K562 (cell line): ENCODE measurements at regions not wholly inside any gene's neighbourhood (a gene's known extent, or its start where the extent isn't known, plus 50 kb on each side); places are given as distances from the start of the nearest gene placed in this dataset.

Experiments
- ATAC-seq: fragments of 200-7000 bp; cut with Tn5 transposase; 3 replicates; pipeline ENCODE4 v1.9.1; 2020; ENCODE audit warnings: moderate library complexity
- BruUV-seq: library from RNA; stranded (reverse); fragments of 400-500 nt; replicated peaks from 2 replicates; lab custom pipeline; 2021; lab: Mats Ljungman, UMichigan
- CTCF ChIA-PET: fragments of 300-600 bp; formaldehyde crosslinking; extraction: SDS; loops from one replicate; lab custom pipeline; 2021; ENCODE audit warnings: low intra/inter-chr PET ratio; lab: Yijun Ruan, JAX
- POLR2A ChIA-PET: fragments of 300-600, 350-650 bp; sonication (Branson Sonifier 250); formaldehyde crosslinking; extraction: SDS; loops from one replicate; lab custom pipeline; 2021; ENCODE audit warnings: antibody characterized with exemption, inconsistent platforms; lab: Yijun Ruan, JAX
- DNase-seq, 4 experiments: peaks; one replicate each; pipeline versions ENCODE4 v3.0.0 to v3.0.0-alpha.2; 2011 to 2018; ENCODE audit warnings: low spot score in 3 of 4, mixed read lengths in 3 of 4; ENCODE audit errors: extremely low read depth in 1 of 4
- FAIRE-seq: peaks from 2 replicates; lab custom pipeline; 2011; peaks lifted over from hg19 to GRCh38; lab: Jason Lieb, UNC
- H2AFZ ChIP-seq: 2 replicates; pipeline ENCODE4 v1.6.0; 2011; ENCODE audit warnings: low read depth, low read length, control low read depth, inconsistent platforms
- H3K27ac ChIP-seq: fragments of 200-600 bp; 3 replicates; pipeline ENCODE4 v1.8.0; 2011; ENCODE audit warnings: low read depth, mild to moderate bottlenecking, control low read depth, inconsistent platforms, low read length, moderate library complexity, mixed read lengths; ENCODE audit errors: extremely low read depth
- H3K27me3 ChIP-seq, 2 experiments: fragments of 300-600 bp in 1 of 2; 2 replicates in 1 of 2; 3 replicates in 1 of 2; pipeline versions ENCODE4 v1.6.0 to v1.8.0; 2011; ENCODE audit warnings: inconsistent platforms in 2 of 2, low read length in 2 of 2, mild to moderate bottlenecking in 1 of 2, mixed read lengths in 1 of 2, moderate library complexity in 1 of 2; ENCODE audit not compliant: control insufficient read depth in 2 of 2, insufficient read depth in 2 of 2
- H3K36me3 ChIP-seq: fragments of 300-600 bp; 3 replicates; pipeline ENCODE4 v1.8.0; 2011; ENCODE audit warnings: mild to moderate bottlenecking, low read length, inconsistent platforms; ENCODE audit not compliant: control insufficient read depth, insufficient read depth
- H3K4me1 ChIP-seq, 2 experiments: fragments of 200-600 bp in 1 of 2; replicated peaks in 1 of 2; 2 replicates in 1 of 2; 3 replicates in 1 of 2; pipeline versions ENCODE4 v1.5.1 to v1.8.0; 2011; ENCODE audit warnings: inconsistent platforms in 2 of 2, low read length in 2 of 2, mild to moderate bottlenecking in 1 of 2, mixed read lengths in 1 of 2, moderate library complexity in 1 of 2; ENCODE audit not compliant: control insufficient read depth in 2 of 2, insufficient read depth in 2 of 2
- H3K4me2 ChIP-seq: 2 replicates; pipeline ENCODE4 v1.6.1; 2011; ENCODE audit warnings: low read length, control low read depth, inconsistent platforms, mixed read lengths; ENCODE audit not compliant: insufficient read depth
- H3K4me3 ChIP-seq: fragments of 200-600 bp; sonication (generic), shearing (Covaris generic); 2 replicates; pipeline ENCODE4 v1.5.1; 2016; ENCODE audit warnings: control low read depth, inconsistent platforms
- H3K79me2 ChIP-seq: fragments of 200-600 bp; 3 replicates; pipeline ENCODE4 v1.8.0; 2011; ENCODE audit warnings: low read length, inconsistent platforms; ENCODE audit not compliant: control insufficient read depth, insufficient read depth
- H3K9ac ChIP-seq, 2 experiments: 2 replicates each; pipeline versions ENCODE4 v1.6.0 to v1.6.1; 2011; ENCODE audit warnings: low read depth in 2 of 2, low read length in 2 of 2, control low read depth in 1 of 2, inconsistent platforms in 1 of 2, mild to moderate bottlenecking in 1 of 2, mixed read lengths in 1 of 2; ENCODE audit not compliant: insufficient read depth in 1 of 2
- H3K9me1 ChIP-seq: one replicate; pipeline ENCODE4 v1.6.0; 2011; ENCODE audit warnings: inconsistent platforms, mild to moderate bottlenecking, low read length, moderate library complexity; ENCODE audit not compliant: control insufficient read depth, insufficient read depth
- H3K9me3 ChIP-seq: replicated peaks from 2 replicates; pipeline ENCODE4 v1.5.1; 2011; ENCODE audit warnings: low read depth, low read length, inconsistent platforms; ENCODE audit not compliant: control insufficient read depth, insufficient read depth
- H4K20me1 ChIP-seq: replicated peaks from 2 replicates; pipeline ENCODE4 v1.6.1; 2011; ENCODE audit warnings: low read length, inconsistent platforms, mixed read lengths; ENCODE audit not compliant: control insufficient read depth, insufficient read depth
- DNMT1 ChIP-seq: fragments of 450-650 bp; IDR thresholded peaks from 2 replicates; pipeline ENCODE4 v1.6.1; 2016; ENCODE audit warnings: antibody characterized with exemption, mild to moderate bottlenecking
- HNRNPK ChIP-seq: fragments of 200-400 bp; formaldehyde crosslinking; IDR thresholded peaks from one replicate; pipeline ENCODE4 v1.6.1; 2018; ENCODE audit warnings: mild to moderate bottlenecking, low read depth, low read length; ENCODE audit not compliant: poor library complexity, severe bottlenecking
- PCBP2 ChIP-seq: fragments of 200-400 bp; formaldehyde crosslinking; IDR thresholded peaks from 2 replicates; pipeline ENCODE4 v1.6.1; 2018; ENCODE audit warnings: low read length, low read depth, mild to moderate bottlenecking, moderate library complexity; ENCODE audit not compliant: poor library complexity, severe bottlenecking
- PHF21A ChIP-seq: fragments of 450-650 bp; IDR thresholded peaks from 2 replicates; pipeline ENCODE4 v1.6.1; 2017; ENCODE audit warnings: low read depth, borderline replicate concordance
- PHTF2 ChIP-seq: fragments of 250-450 bp; sonication (Bioruptor Pico); IDR thresholded peaks from 2 replicates; pipeline ENCODE4 v1.5.0; 2021; ENCODE audit warnings: mild to moderate bottlenecking
- PYGO2 ChIP-seq: fragments of 450-650 bp; IDR thresholded peaks from 2 replicates; pipeline ENCODE4 v1.6.1; 2016; ENCODE audit warnings: mild to moderate bottlenecking, missing genetic modification characterization, moderate library complexity, missing compliant biosample characterization
- TRIM28 ChIP-seq: fragments of 450-650 bp; IDR thresholded peaks from 2 replicates; pipeline ENCODE4 v1.6.1; 2017
- TSC22D4 ChIP-seq: fragments of 450-650 bp; IDR thresholded peaks from 2 replicates; pipeline ENCODE4 v1.6.1; 2016; ENCODE audit warnings: missing genetic modification characterization, missing biosample characterization, control low read depth
- WGBS: fragments of 100-300 bp; shearing (Covaris generic); methylation state at CpG from one replicate; pipeline ENCODE4 v1.1.6; 2016; ENCODE audit warnings: low coverage, mixed read lengths; ENCODE audit not compliant: insufficient coverage; ENCODE audit errors: missing lambda C conversion rate; 5-methylcytosine and 5-hydroxymethylcytosine counted together
- in situ Hi-C: fragments of 300-500 bp; cut with MboI; formaldehyde crosslinking; loops from 4 replicates; pipeline ENCODE4 v1.15.0; 2018; ENCODE audit warnings: inconsistent platforms, mixed read lengths
- intact Hi-C: fragments of 100-400 bp; cut with micrococcal nuclease; formaldehyde crosslinking; loops from 2 replicates; pipeline ENCODE4 v1.14.2; 2022
- TF ChIP-seq, protein P1 (sequence below): sonication (generic); formaldehyde crosslinking; IDR thresholded peaks from 2 replicates; pipeline ENCODE4 v1.8.0; 2023; ENCODE audit warnings: mild to moderate bottlenecking, missing genetic modification reagents
- TF ChIP-seq, protein P2 (sequence below): fragments of 450-650 bp; formaldehyde crosslinking; IDR thresholded peaks from 2 replicates; pipeline ENCODE4 v1.4.0; 2022; ENCODE audit warnings: mild to moderate bottlenecking, moderate library complexity
- TF ChIP-seq, protein P3 (sequence below): sonication (generic); formaldehyde crosslinking; IDR thresholded peaks from 2 replicates; pipeline ENCODE4 v1.8.0; 2023; ENCODE audit warnings: mild to moderate bottlenecking, missing genetic modification reagents
- TF ChIP-seq, protein P4 (sequence below): fragments of 250-450 bp; sonication (Bioruptor Pico); IDR thresholded peaks from 2 replicates; pipeline ENCODE4 v1.5.0; 2020; ENCODE audit warnings: mild to moderate bottlenecking, borderline replicate concordance

DNA sequence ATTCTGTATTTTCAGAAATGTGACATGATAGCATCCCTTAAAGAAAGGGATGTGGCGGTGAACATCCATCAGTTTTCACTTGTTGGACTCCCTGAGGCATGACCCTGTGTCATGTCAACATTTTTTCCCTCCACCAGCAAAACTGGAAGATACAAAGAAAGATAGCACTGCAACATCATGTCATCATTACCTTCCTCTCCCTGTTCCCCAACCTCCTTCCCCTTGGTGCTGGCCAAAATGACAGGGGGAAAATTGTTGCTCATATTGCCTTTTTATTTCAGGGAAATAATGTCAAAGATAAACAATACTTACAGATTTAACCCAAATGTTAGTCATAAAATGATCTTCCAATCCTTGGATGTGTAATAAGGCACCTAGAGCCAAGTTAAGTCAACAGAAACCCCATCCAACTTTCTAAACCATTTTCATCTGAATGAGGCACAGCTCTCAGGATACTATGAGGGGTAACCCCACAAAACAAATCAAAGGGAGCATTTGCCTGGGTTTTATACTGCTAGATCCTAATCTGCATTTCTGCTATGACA, 644.3 kb downstream of the ACTL7B start:
- no peaks in the 10 kb centered on the region for H3K9me3 ChIP-seq
- FAIRE-seq (no peak), ATAC-seq (no peak), DNase-seq (no peak)
- no peaks in the 10 kb centered on the region for H3K36me3 ChIP-seq
- peaks cover 3 to 12% of the 10 kb centered on the region in 2 experiments; a peak in 3 of 5 replicates for H3K27me3 ChIP-seq
- BruUV-seq: no TSS peak
- H3K4me1 ChIP-seq: no peaks in the 10 kb centered on the region
- TF ChIP-seq, protein P1, sequence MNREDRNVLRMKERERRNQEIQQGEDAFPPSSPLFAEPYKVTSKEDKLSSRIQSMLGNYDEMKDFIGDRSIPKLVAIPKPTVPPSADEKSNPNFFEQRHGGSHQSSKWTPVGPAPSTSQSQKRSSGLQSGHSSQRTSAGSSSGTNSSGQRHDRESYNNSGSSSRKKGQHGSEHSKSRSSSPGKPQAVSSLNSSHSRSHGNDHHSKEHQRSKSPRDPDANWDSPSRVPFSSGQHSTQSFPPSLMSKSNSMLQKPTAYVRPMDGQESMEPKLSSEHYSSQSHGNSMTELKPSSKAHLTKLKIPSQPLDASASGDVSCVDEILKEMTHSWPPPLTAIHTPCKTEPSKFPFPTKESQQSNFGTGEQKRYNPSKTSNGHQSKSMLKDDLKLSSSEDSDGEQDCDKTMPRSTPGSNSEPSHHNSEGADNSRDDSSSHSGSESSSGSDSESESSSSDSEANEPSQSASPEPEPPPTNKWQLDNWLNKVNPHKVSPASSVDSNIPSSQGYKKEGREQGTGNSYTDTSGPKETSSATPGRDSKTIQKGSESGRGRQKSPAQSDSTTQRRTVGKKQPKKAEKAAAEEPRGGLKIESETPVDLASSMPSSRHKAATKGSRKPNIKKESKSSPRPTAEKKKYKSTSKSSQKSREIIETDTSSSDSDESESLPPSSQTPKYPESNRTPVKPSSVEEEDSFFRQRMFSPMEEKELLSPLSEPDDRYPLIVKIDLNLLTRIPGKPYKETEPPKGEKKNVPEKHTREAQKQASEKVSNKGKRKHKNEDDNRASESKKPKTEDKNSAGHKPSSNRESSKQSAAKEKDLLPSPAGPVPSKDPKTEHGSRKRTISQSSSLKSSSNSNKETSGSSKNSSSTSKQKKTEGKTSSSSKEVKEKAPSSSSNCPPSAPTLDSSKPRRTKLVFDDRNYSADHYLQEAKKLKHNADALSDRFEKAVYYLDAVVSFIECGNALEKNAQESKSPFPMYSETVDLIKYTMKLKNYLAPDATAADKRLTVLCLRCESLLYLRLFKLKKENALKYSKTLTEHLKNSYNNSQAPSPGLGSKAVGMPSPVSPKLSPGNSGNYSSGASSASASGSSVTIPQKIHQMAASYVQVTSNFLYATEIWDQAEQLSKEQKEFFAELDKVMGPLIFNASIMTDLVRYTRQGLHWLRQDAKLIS (CRISPR knock-in tag): no peak
- TF ChIP-seq DNMT1 (no peak), PHTF2 (CRISPR knock-in tag) (no peak), TRIM28 (no peak), PCBP2 (no peak), PHF21A (no peak), PYGO2 (tag) (no peak), HNRNPK (no peak), TSC22D4 (tag) (no peak)
- TF ChIP-seq, protein P2, sequence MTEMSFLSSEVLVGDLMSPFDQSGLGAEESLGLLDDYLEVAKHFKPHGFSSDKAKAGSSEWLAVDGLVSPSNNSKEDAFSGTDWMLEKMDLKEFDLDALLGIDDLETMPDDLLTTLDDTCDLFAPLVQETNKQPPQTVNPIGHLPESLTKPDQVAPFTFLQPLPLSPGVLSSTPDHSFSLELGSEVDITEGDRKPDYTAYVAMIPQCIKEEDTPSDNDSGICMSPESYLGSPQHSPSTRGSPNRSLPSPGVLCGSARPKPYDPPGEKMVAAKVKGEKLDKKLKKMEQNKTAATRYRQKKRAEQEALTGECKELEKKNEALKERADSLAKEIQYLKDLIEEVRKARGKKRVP (CRISPR knock-in tag): no peak
- TF ChIP-seq, protein P3, sequence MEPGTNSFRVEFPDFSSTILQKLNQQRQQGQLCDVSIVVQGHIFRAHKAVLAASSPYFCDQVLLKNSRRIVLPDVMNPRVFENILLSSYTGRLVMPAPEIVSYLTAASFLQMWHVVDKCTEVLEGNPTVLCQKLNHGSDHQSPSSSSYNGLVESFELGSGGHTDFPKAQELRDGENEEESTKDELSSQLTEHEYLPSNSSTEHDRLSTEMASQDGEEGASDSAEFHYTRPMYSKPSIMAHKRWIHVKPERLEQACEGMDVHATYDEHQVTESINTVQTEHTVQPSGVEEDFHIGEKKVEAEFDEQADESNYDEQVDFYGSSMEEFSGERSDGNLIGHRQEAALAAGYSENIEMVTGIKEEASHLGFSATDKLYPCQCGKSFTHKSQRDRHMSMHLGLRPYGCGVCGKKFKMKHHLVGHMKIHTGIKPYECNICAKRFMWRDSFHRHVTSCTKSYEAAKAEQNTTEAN (CRISPR knock-in tag): no peak
- TF ChIP-seq, protein P4, sequence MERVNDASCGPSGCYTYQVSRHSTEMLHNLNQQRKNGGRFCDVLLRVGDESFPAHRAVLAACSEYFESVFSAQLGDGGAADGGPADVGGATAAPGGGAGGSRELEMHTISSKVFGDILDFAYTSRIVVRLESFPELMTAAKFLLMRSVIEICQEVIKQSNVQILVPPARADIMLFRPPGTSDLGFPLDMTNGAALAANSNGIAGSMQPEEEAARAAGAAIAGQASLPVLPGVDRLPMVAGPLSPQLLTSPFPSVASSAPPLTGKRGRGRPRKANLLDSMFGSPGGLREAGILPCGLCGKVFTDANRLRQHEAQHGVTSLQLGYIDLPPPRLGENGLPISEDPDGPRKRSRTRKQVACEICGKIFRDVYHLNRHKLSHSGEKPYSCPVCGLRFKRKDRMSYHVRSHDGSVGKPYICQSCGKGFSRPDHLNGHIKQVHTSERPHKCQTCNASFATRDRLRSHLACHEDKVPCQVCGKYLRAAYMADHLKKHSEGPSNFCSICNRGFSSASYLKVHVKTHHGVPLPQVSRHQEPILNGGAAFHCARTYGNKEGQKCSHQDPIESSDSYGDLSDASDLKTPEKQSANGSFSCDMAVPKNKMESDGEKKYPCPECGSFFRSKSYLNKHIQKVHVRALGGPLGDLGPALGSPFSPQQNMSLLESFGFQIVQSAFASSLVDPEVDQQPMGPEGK: no peak
- in situ Hi-C loops (no loop called here), intact Hi-C loops (no loop called here)
- no peak overlapping the region for H3K27ac ChIP-seq
- H3K9me1 ChIP-seq: no peaks in the 10 kb centered on the region
- H2AFZ ChIP-seq: no peak overlapping the region
- no peaks in the 10 kb centered on the region for H4K20me1 ChIP-seq
- no peaks in the 10 kb centered on the region for H3K79me2 ChIP-seq
- H3K9ac ChIP-seq: no peak overlapping the region
- CTCF ChIA-PET: no interaction called here
- no peak overlapping the region for H3K4me2 ChIP-seq
- WGBS: 0% methylated on average over 1 of the region's 1 CpG
- H3K4me3 ChIP-seq: no peak overlapping the region
- POLR2A ChIA-PET: no interaction called here
